Naive thymus-derived CD8-positive, alpha-beta T cell (primary cell): ENCODE measurements at regions not wholly inside any gene's neighbourhood (a gene's known extent, or its start where the extent isn't known, plus 50 kb on each side); places are given as distances from the start of the nearest gene placed in this dataset.
"Not testable (repeated sequence)": the region's sequence is repeated elsewhere in the genome, so short reads cannot be mapped to it uniquely, and the experiment has no call there.

ENCODE experiments used
- ATAC-seq, 2 donors: fragments of 150-1000 bp; cut with Tn5 transposase in 1 of 2; sonication (Bioruptor Pico), chemical (Tn5 transposase) in 1 of 2; 1 replicate in 1 of 2; 2 replicates in 1 of 2; pipeline ENCODE4 v1.10.0; 2021; ENCODE audit warnings: mild to moderate bottlenecking in 2 of 2, moderate library complexity in 2 of 2
- POLR2A ChIA-PET: fragments of 350-600 bp; sonication (Branson Sonifier 250); formaldehyde crosslinking; loops from one replicate; lab custom pipeline; 2021; ENCODE audit warnings: antibody characterized with exemption; lab: Charles Lee
- DNase-seq, 10 donors: peaks; one replicate each; pipeline versions ENCODE4 v3.0.0 to v3.0.0-alpha.2; 2020 to 2022
- H3K27ac Mint-ChIP-seq, 10 donors: one replicate each; pipeline ENCODE4 v1.8.0; 2020 to 2022; ENCODE audit warnings: mild to moderate bottlenecking in 10 of 10, mixed read lengths in 10 of 10, moderate library complexity in 4 of 10, inconsistent platforms in 1 of 10
- H3K27me3 Mint-ChIP-seq, 5 donors: one replicate each; pipeline ENCODE4 v1.8.0; 2021 to 2022; ENCODE audit warnings: mixed read lengths in 5 of 5
- H3K36me3 Mint-ChIP-seq, 3 donors: one replicate each; pipeline ENCODE4 v1.8.0; 2020 to 2022; ENCODE audit warnings: mixed read lengths in 3 of 3, mild to moderate bottlenecking in 2 of 3, inconsistent platforms in 1 of 3
- H3K4me1 Mint-ChIP-seq, 4 donors: one replicate each; pipeline ENCODE4 v1.8.0; 2021 to 2022; ENCODE audit warnings: mixed read lengths in 4 of 4
- H3K4me3 Mint-ChIP-seq, 10 donors: one replicate each; pipeline ENCODE4 v1.8.0; 2020 to 2022; ENCODE audit warnings: mild to moderate bottlenecking in 10 of 10, mixed read lengths in 10 of 10, moderate library complexity in 6 of 10, inconsistent platforms in 1 of 10
- H3K9me3 Mint-ChIP-seq, 9 donors: one replicate each; pipeline ENCODE4 v1.8.0; 2020 to 2022; ENCODE audit warnings: mixed read lengths in 9 of 9, mild to moderate bottlenecking in 3 of 9, inconsistent platforms in 1 of 9, moderate library complexity in 1 of 9

GRCh38 chrX:94178145-94178788 lies 504.3 kb downstream of the FAM133A start:
- Mint-ChIP-seq H3K9me3 (peaks cover 0 to 5% (median 0%) of the 10 kb centered on the region in 9 donors), H3K4me1 (no peaks in the 10 kb centered on the region), H3K4me3 (no peak overlapping the region), H3K27me3 (no peaks in the 10 kb centered on the region), H3K36me3 (no peaks in the 10 kb centered on the region), H3K27ac (no peak overlapping the region)
- POLR2A ChIA-PET, result no interaction called here
- DNase-seq (no peak), ATAC-seq (no peak)

- POLR2A ChIA-PET, result no interaction called here
- Mint-ChIP-seq H3K4me1 (no peaks in the 10 kb centered on the region), H3K9me3 (no peaks in the 10 kb centered on the region), H3K36me3 (no peaks in the 10 kb centered on the region), H3K27ac (no peak overlapping the region), H3K27me3 (no peaks in the 10 kb centered on the region), H3K4me3 (no peak overlapping the region)
- DNase-seq (no peak), ATAC-seq (no peak)
Measured at GRCh38 chrX:94204524-94204923, 530.5 kb downstream of the FAM133A start.

- Mint-ChIP-seq H3K27ac (no peak overlapping the region), H3K4me3 (no peak overlapping the region), H3K36me3 (no peaks in the 10 kb centered on the region), H3K9me3 (no peaks in the 10 kb centered on the region), H3K27me3 (no peaks in the 10 kb centered on the region), H3K4me1 (no peaks in the 10 kb centered on the region)
- no peak for DNase-seq
- POLR2A ChIA-PET, result no interaction called here
- no peak for ATAC-seq
Measured at GRCh38 chrX:94216738-94217137, 542.7 kb downstream of the FAM133A start.

- ATAC-seq, result no peak
- no peaks in the 10 kb centered on the region for H3K27me3 Mint-ChIP-seq
- H3K4me1 Mint-ChIP-seq, result no peaks in the 10 kb centered on the region
- DNase-seq, result no peak
- H3K27ac Mint-ChIP-seq, result no peak overlapping the region
- H3K36me3 Mint-ChIP-seq, result no peaks in the 10 kb centered on the region
- H3K4me3 Mint-ChIP-seq, result no peak overlapping the region
- peaks cover 0 to 7% (median 2%) of the 10 kb centered on the region in 9 donors for H3K9me3 Mint-ChIP-seq
- POLR2A ChIA-PET, result no interaction called here
Measured at GRCh38 chrX:94252211-94252610, 578.2 kb downstream of the FAM133A start.

- no peak for DNase-seq
- Mint-ChIP-seq H3K9me3 (peaks cover 0 to 23% (median 8%) of the 10 kb centered on the region in 9 donors), H3K27ac (no peak overlapping the region), H3K36me3 (no peaks in the 10 kb centered on the region), H3K4me1 (no peaks in the 10 kb centered on the region), H3K4me3 (no peak overlapping the region), H3K27me3 (no peaks in the 10 kb centered on the region)
- ATAC-seq, result no peak
- POLR2A ChIA-PET, result no interaction called here
Measured at GRCh38 chrX:94256396-94256795, 582.4 kb downstream of the FAM133A start.

GRCh38 chrX:94265323-94265722 lies 591.3 kb downstream of the FAM133A start:
- POLR2A ChIA-PET, result no interaction called here
- Mint-ChIP-seq H3K27me3 (no peaks in the 10 kb centered on the region), H3K27ac (no peak overlapping the region), H3K4me3 (no peak overlapping the region), H3K36me3 (no peaks in the 10 kb centered on the region), H3K4me1 (no peaks in the 10 kb centered on the region), H3K9me3 (peaks cover 0 to 22% (median 5%) of the 10 kb centered on the region in 9 donors)
- DNase-seq, result no peak
- no peak for ATAC-seq

- Mint-ChIP-seq H3K36me3 (no peaks in the 10 kb centered on the region), H3K4me1 (no peaks in the 10 kb centered on the region), H3K4me3 (no peak overlapping the region), H3K27me3 (no peaks in the 10 kb centered on the region), H3K27ac (no peak overlapping the region), H3K9me3 (peaks cover 0 to 9% (median 0%) of the 10 kb centered on the region in 9 donors)
- DNase-seq (no peak), ATAC-seq (no peak)
- POLR2A ChIA-PET, result no interaction called here
Measured at GRCh38 chrX:94288325-94288724, 614.3 kb downstream of the FAM133A start.

GRCh38 chrX:94288972-94289371 lies 615.0 kb downstream of the FAM133A start:
- ATAC-seq (no peak), DNase-seq (no peak)
- no peaks in the 10 kb centered on the region for H3K36me3 Mint-ChIP-seq
- H3K4me3 Mint-ChIP-seq, result no peak overlapping the region
- H3K9me3 Mint-ChIP-seq, result peaks cover 0 to 6% (median 0%) of the 10 kb centered on the region in 9 donors
- no peaks in the 10 kb centered on the region for H3K27me3 Mint-ChIP-seq
- H3K4me1 Mint-ChIP-seq, result no peaks in the 10 kb centered on the region
- no peak overlapping the region for H3K27ac Mint-ChIP-seq
- POLR2A ChIA-PET, result no interaction called here

GRCh38 chrX:94302446-94302845 lies 628.4 kb downstream of the FAM133A start:
- Mint-ChIP-seq H3K4me3 (no peak overlapping the region), H3K27ac (no peak overlapping the region), H3K9me3 (peaks cover 0 to 43% (median 2%) of the 10 kb centered on the region in 9 donors), H3K36me3 (peaks cover 0 to 4% (median 0%) of the 10 kb centered on the region in 3 donors), H3K27me3 (no peaks in the 10 kb centered on the region), H3K4me1 (no peaks in the 10 kb centered on the region)
- POLR2A ChIA-PET, result no interaction called here
- DNase-seq, result no peak
- no peak for ATAC-seq

- no peak for DNase-seq
- H3K36me3 Mint-ChIP-seq, result no peaks in the 10 kb centered on the region
- H3K4me3 Mint-ChIP-seq, result no peak overlapping the region
- no peaks in the 10 kb centered on the region for H3K27me3 Mint-ChIP-seq
- POLR2A ChIA-PET, result no interaction called here
- H3K9me3 Mint-ChIP-seq, result no peaks in the 10 kb centered on the region
- no peak for ATAC-seq
- H3K4me1 Mint-ChIP-seq, result no peaks in the 10 kb centered on the region
- no peak overlapping the region for H3K27ac Mint-ChIP-seq
Measured at GRCh38 chrX:94329182-94329581, 655.2 kb downstream of the FAM133A start.

- H3K4me1 Mint-ChIP-seq, H3K27ac Mint-ChIP-seq, POLR2A ChIA-PET, H3K4me3 Mint-ChIP-seq, DNase-seq, H3K9me3 Mint-ChIP-seq, H3K36me3 Mint-ChIP-seq, ATAC-seq, H3K27me3 Mint-ChIP-seq: not testable (repeated sequence)
Measured at GRCh38 chrX:94341730-94342129, 667.7 kb downstream of the FAM133A start.

GRCh38 chrX:94361241-94361640 lies 687.2 kb downstream of the FAM133A start:
- H3K9me3 Mint-ChIP-seq, result peaks cover 0 to 10% (median 0%) of the 10 kb centered on the region in 9 donors
- no peak overlapping the region for H3K27ac Mint-ChIP-seq
- no peaks in the 10 kb centered on the region for H3K36me3 Mint-ChIP-seq
- ATAC-seq, result no peak
- no peak for DNase-seq
- no peaks in the 10 kb centered on the region for H3K4me1 Mint-ChIP-seq
- POLR2A ChIA-PET, result no interaction called here
- no peaks in the 10 kb centered on the region for H3K27me3 Mint-ChIP-seq
- no peak overlapping the region for H3K4me3 Mint-ChIP-seq

- Mint-ChIP-seq H3K36me3 (no peaks in the 10 kb centered on the region), H3K27ac (no peak overlapping the region), H3K9me3 (peaks cover 0 to 12% (median 0%) of the 10 kb centered on the region in 9 donors), H3K4me1 (no peaks in the 10 kb centered on the region), H3K4me3 (no peak overlapping the region), H3K27me3 (no peaks in the 10 kb centered on the region)
- ATAC-seq, result no peak
- POLR2A ChIA-PET, result no interaction called here
- no peak for DNase-seq
Measured at GRCh38 chrX:94365736-94366135, 691.7 kb downstream of the FAM133A start.

GRCh38 chrX:94366616-94367015 lies 692.6 kb downstream of the FAM133A start:
- H3K27ac Mint-ChIP-seq, result no peak overlapping the region
- POLR2A ChIA-PET, result no interaction called here

More at GRCh38 chrX:94366616-94367015, 692.6 kb downstream of the FAM133A start:
- H3K9me3 Mint-ChIP-seq, result peaks cover 0 to 8% (median 0%) of the 10 kb centered on the region in 9 donors
- no peaks in the 10 kb centered on the region for H3K27me3 Mint-ChIP-seq
- no peak overlapping the region for H3K4me3 Mint-ChIP-seq
- no peaks in the 10 kb centered on the region for H3K36me3 Mint-ChIP-seq
- no peaks in the 10 kb centered on the region for H3K4me1 Mint-ChIP-seq
- ATAC-seq, result no peak
- no peak for DNase-seq
